Mesendoderm (in vitro differentiated cells): ENCODE measurements at regions not wholly inside any gene's neighbourhood (a gene's known extent, or its start where the extent isn't known, plus 50 kb on each side); places are given as distances from the start of the nearest gene placed in this dataset.

Experiments used
- DNase-seq: peaks from one replicate; pipeline ENCODE4 v3.0.0; 2013
- H2AK5ac ChIP-seq: 2 replicates; pipeline ENCODE4 v1.6.1; 2013; ENCODE audit warnings: low read length, inconsistent platforms
- H2BK120ac ChIP-seq: 2 replicates; pipeline ENCODE4 v1.6.1; 2013; ENCODE audit warnings: low read depth, mild to moderate bottlenecking, low read length, moderate library complexity, mixed read lengths
- H2BK15ac ChIP-seq: replicated peaks from 2 replicates; pipeline ENCODE4 v1.6.1; 2013; ENCODE audit warnings: low read depth, mild to moderate bottlenecking, moderate library complexity
- H2BK5ac ChIP-seq: 2 replicates; pipeline ENCODE4 v1.6.1; 2013; ENCODE audit warnings: low read length, inconsistent platforms
- H3K18ac ChIP-seq: 2 replicates; pipeline ENCODE4 v1.6.1; 2013; ENCODE audit warnings: mild to moderate bottlenecking, low read length, mixed read lengths
- H3K23ac ChIP-seq: one replicate; pipeline ENCODE4 v1.6.1; 2013; ENCODE audit warnings: low read length
- H3K27ac ChIP-seq: 2 replicates; pipeline ENCODE4 v1.5.1; 2013; ENCODE audit warnings: low read depth, mild to moderate bottlenecking, inconsistent platforms, low read length, moderate library complexity
- H3K27me3 ChIP-seq: 2 replicates; pipeline ENCODE4 v1.6.1; 2013; ENCODE audit warnings: low read length, control low read depth, mild to moderate bottlenecking, inconsistent platforms; ENCODE audit not compliant: insufficient read depth, poor library complexity
- H3K36me3 ChIP-seq: 2 replicates; pipeline ENCODE4 v1.6.1; 2013; ENCODE audit warnings: low read length, inconsistent platforms; ENCODE audit not compliant: control insufficient read depth, insufficient read depth
- H3K4ac ChIP-seq: one replicate; pipeline ENCODE4 v1.6.1; 2013; ENCODE audit warnings: low read depth, mild to moderate bottlenecking, low read length, moderate library complexity
- H3K4me1 ChIP-seq: 2 replicates; pipeline ENCODE4 v1.6.1; 2013; ENCODE audit warnings: low read depth, low read length, inconsistent platforms; ENCODE audit not compliant: control insufficient read depth
- H3K4me2 ChIP-seq: 2 replicates; pipeline ENCODE4 v1.6.1; 2013; ENCODE audit warnings: low read length
- H3K4me3 ChIP-seq: 2 replicates; pipeline ENCODE4 v1.5.1; 2013; ENCODE audit warnings: mild to moderate bottlenecking, low read length
- H3K56ac ChIP-seq: one replicate; pipeline ENCODE4 v1.6.1; 2013; ENCODE audit warnings: low read length
- H3K79me1 ChIP-seq: 2 replicates; pipeline ENCODE4 v1.6.1; 2013; ENCODE audit warnings: low read length, inconsistent platforms
- H3K79me2 ChIP-seq: 2 replicates; pipeline ENCODE4 v1.6.1; 2013; ENCODE audit warnings: mild to moderate bottlenecking, low read length; ENCODE audit not compliant: control insufficient read depth, insufficient read depth
- H3K9ac ChIP-seq: 2 replicates; pipeline ENCODE4 v1.6.1; 2013; ENCODE audit warnings: low read length, inconsistent platforms
- H4K5ac ChIP-seq: one replicate; pipeline ENCODE4 v1.6.1; 2013; ENCODE audit warnings: low read length
- H4K8ac ChIP-seq: one replicate; pipeline ENCODE4 v1.6.1; 2013; ENCODE audit warnings: low read depth, mild to moderate bottlenecking, control low read depth, low read length, moderate library complexity
- WGBS: extraction: QIAGEN DNeasy Blood & Tissue Kit; methylation state at CpG from one replicate; pipeline ENCODE4 v1.1.7; 2013; ENCODE audit warnings: low lambda C conversion rate, missing lambda C conversion rate; ENCODE audit not compliant: insufficient coverage; ENCODE audit errors: extremely low coverage; 5-methylcytosine and 5-hydroxymethylcytosine counted together

DNA sequence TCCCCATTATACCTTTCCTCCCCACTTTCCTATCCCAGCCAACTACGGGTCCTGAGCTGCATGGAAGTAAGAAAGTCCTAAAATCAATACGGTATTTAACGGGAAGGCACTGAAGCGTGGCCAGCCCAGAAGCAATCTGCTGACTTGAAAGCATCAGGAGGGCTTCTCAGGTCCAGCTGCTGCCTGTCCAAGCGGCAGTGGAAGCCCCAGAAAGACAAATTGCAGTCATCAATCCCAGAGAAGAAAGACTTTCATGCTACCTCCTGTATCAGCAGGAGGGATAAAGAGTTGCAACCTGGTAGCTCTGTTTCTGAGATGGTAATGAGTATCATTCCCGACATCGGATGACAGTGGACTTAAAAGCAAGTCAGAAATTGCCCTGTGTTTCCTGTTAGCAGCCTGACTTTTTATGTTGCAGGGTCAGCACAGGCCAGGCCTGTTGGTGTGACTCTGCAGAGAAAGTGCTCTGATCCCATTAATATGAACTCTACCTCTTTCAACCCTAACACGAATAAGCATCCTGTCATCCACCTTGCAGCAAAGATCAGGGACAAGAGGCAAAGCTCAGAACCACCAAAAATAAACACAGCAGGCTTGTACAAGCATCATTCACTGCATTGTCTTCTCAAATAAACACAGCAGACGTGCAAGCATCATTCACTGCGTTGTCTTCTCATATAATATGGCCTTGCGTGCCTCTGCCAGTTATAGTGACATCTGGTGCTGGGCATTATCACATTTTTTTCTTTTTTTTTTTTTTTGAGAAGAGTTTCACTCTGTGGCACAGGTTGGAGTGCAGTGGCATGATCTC lies 358.6 kb upstream of the CDH11 start:
- DNase-seq = no peak
- Histone ChIP-seq H3K23ac (no peak overlapping the region), H3K4me1 (no peaks in the 10 kb centered on the region), H3K4me3 (no peak overlapping the region), H3K79me2 (no peaks in the 10 kb centered on the region), H4K8ac (no peak overlapping the region), H2BK5ac (no peak overlapping the region), H3K9ac (no peak overlapping the region), H2BK15ac (no peak overlapping the region), H3K36me3 (no peaks in the 10 kb centered on the region), H3K56ac (no peak overlapping the region), H3K4me2 (no peak overlapping the region), H4K5ac (no peak overlapping the region), H3K27me3 (no peaks in the 10 kb centered on the region), H3K18ac (no peak overlapping the region), H2AK5ac (no peak overlapping the region), H2BK120ac (no peak overlapping the region), H3K27ac (no peak overlapping the region), H3K79me1 (no peaks in the 10 kb centered on the region), H3K4ac (no peak overlapping the region)
- WGBS = no CpG with 5 or more reads among the region's 11 CpGs

- Histone ChIP-seq H3K36me3 (no peaks in the 10 kb centered on the region), H4K5ac (no peak overlapping the region), H3K79me1 (no peaks in the 10 kb centered on the region), H2BK120ac (no peak overlapping the region), H3K27me3 (no peaks in the 10 kb centered on the region), H3K9ac (no peak overlapping the region), H3K4me3 (no peak overlapping the region), H3K4me2 (no peak overlapping the region), H3K23ac (no peak overlapping the region), H2BK5ac (no peak overlapping the region), H3K4me1 (no peaks in the 10 kb centered on the region), H3K18ac (no peak overlapping the region), H2BK15ac (no peak overlapping the region), H3K56ac (no peak overlapping the region), H2AK5ac (no peak overlapping the region), H3K79me2 (no peaks in the 10 kb centered on the region), H4K8ac (no peak overlapping the region), H3K4ac (no peak overlapping the region), H3K27ac (no peak overlapping the region)
- DNase-seq = no peak
- WGBS = no CpG with 5 or more reads among the region's 5 CpGs
Measured at GRCh38 chr16:65476448-65476955, 354.6 kb upstream of the CDH11 start.

DNA sequence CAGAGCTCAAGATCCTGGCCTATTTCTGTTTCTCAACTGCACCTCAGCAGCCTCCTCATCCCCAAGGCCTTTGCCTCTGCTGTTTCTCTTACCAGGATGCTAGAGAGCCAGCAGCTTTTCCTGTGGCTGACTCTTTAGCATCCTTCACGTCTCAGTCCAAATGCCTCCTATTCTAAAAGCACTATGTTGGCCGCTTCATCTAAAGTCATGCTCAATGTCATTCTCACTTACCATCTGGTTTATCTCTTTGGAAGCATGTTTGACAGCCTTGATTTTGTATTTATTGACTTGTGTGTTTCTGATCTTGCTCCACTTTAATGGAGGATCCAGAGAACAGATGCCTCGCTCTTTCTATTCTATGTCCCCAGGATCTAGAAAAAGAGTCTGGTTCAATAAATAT lies 351.8 kb upstream of the CDH11 start:
- H3K56ac ChIP-seq = no peak overlapping the region
- H3K4me2 ChIP-seq = no peak overlapping the region
- H3K9ac ChIP-seq = no peak overlapping the region
- no peak overlapping the region for H4K5ac ChIP-seq
- H3K27ac ChIP-seq = no peak overlapping the region
- H2BK120ac ChIP-seq = no peak overlapping the region
- no peak overlapping the region for H2BK5ac ChIP-seq
- no peaks in the 10 kb centered on the region for H3K4me1 ChIP-seq
- no peak overlapping the region for H2AK5ac ChIP-seq
- DNase-seq = no peak
- H3K79me2 ChIP-seq = no peaks in the 10 kb centered on the region
- no CpG with 5 or more reads among the region's 3 CpGs for WGBS
- no peak overlapping the region for H3K4ac ChIP-seq
- H3K27me3 ChIP-seq = no peaks in the 10 kb centered on the region
- no peaks in the 10 kb centered on the region for H3K79me1 ChIP-seq
- no peak overlapping the region for H3K18ac ChIP-seq
- no peak overlapping the region for H3K23ac ChIP-seq
- no peak overlapping the region for H4K8ac ChIP-seq
- no peak overlapping the region for H3K4me3 ChIP-seq
- no peak overlapping the region for H2BK15ac ChIP-seq
- H3K36me3 ChIP-seq = no peaks in the 10 kb centered on the region

GRCh38 chr16:65469116-65469515 lies 347.3 kb upstream of the CDH11 start:
- Histone ChIP-seq H3K9ac (no peak overlapping the region), H4K8ac (no peak overlapping the region), H2BK15ac (no peak overlapping the region), H3K4me2 (no peak overlapping the region), H3K4ac (no peak overlapping the region), H3K23ac (no peak overlapping the region), H2BK120ac (no peak overlapping the region), H3K18ac (no peak overlapping the region), H3K4me3 (no peak overlapping the region), H3K27ac (no peak overlapping the region), H3K4me1 (no peaks in the 10 kb centered on the region), H3K56ac (no peak overlapping the region), H3K79me1 (no peaks in the 10 kb centered on the region), H3K36me3 (no peaks in the 10 kb centered on the region), H2AK5ac (no peak overlapping the region), H4K5ac (no peak overlapping the region), H3K27me3 (no peaks in the 10 kb centered on the region), H2BK5ac (no peak overlapping the region), H3K79me2 (no peaks in the 10 kb centered on the region)
- WGBS = no CpG with 5 or more reads among the region's 2 CpGs
- DNase-seq = no peak

GRCh38 chr16:65468133-65468532 lies 346.3 kb upstream of the CDH11 start:
- no peak overlapping the region for H3K4ac ChIP-seq
- no peak overlapping the region for H2BK120ac ChIP-seq
- H4K8ac ChIP-seq = no peak overlapping the region
- H3K4me3 ChIP-seq = no peak overlapping the region
- H3K56ac ChIP-seq = no peak overlapping the region
- no peak overlapping the region for H3K4me2 ChIP-seq
- WGBS = no CpG with 5 or more reads among the region's 1 CpG
- DNase-seq = no peak
- no peak overlapping the region for H2BK15ac ChIP-seq
- no peak overlapping the region for H3K18ac ChIP-seq
- no peak overlapping the region for H3K27ac ChIP-seq
- no peak overlapping the region for H3K23ac ChIP-seq
- H3K79me2 ChIP-seq = no peaks in the 10 kb centered on the region
- no peak overlapping the region for H2BK5ac ChIP-seq
- H3K79me1 ChIP-seq = no peaks in the 10 kb centered on the region
- H2AK5ac ChIP-seq = no peak overlapping the region
- H3K36me3 ChIP-seq = no peaks in the 10 kb centered on the region
- no peak overlapping the region for H4K5ac ChIP-seq
- H3K4me1 ChIP-seq = no peaks in the 10 kb centered on the region
- no peak overlapping the region for H3K9ac ChIP-seq
- H3K27me3 ChIP-seq = no peaks in the 10 kb centered on the region
